Testis (tissue), 2 donors: ENCODE measurements at regions not wholly inside any gene's neighbourhood (a gene's known extent, or its start where the extent isn't known, plus 50 kb on each side); places are given as distances from the start of the nearest gene placed in this dataset.

Experiments used
- DNase-seq: peaks from one replicate; pipeline ENCODE4 v3.0.0-alpha.2; 2019
- H3K27ac ChIP-seq, 2 donors: fragments of 200-600 bp; sonication (generic); one replicate each; pipeline ENCODE4 v1.5.1; 2019
- H3K27me3 ChIP-seq: fragments of 200-600 bp; sonication (generic); one replicate; pipeline ENCODE4 v1.5.1; 2019
- H3K36me3 ChIP-seq: fragments of 200-600 bp; sonication (generic); one replicate; pipeline ENCODE4 v1.5.1; 2017; ENCODE audit warnings: low read depth; ENCODE audit errors: missing control alignments
- H3K4me1 ChIP-seq: fragments of 200-600 bp; sonication (generic); one replicate; pipeline ENCODE4 v1.5.1; 2019
- H3K4me3 ChIP-seq, 2 donors: fragments of 200-600 bp; sonication (generic); one replicate each; pipeline ENCODE4 v1.5.1; 2017 to 2019
- H3K9me3 ChIP-seq: fragments of 200-600 bp; sonication (generic); one replicate; pipeline ENCODE4 v1.5.1; 2017
- POLR2A ChIP-seq: fragments of 450-650 bp; IDR thresholded peaks from one replicate; pipeline ENCODE4 v1.6.1; 2017; ENCODE audit warnings: antibody characterized with exemption, mild to moderate bottlenecking, moderate library complexity
- WGBS, 2 donors: methylation state at CpG; one replicate each; pipeline ENCODE4 v1.1.5; 2018; 5-methylcytosine and 5-hydroxymethylcytosine counted together
- intact Hi-C: fragments of 100-400 bp; cut with DNase I; formaldehyde crosslinking; loops from one replicate; pipeline ENCODE4 v1.15.1; 2023; ENCODE audit warnings: low total_unique reads
- TF ChIP-seq, protein P1 (sequence below), 3 experiments: fragments of 450-650 bp in 2 of 3; fragments of 200-600 bp in 1 of 3; sonication (generic) in 1 of 3; IDR thresholded peaks; one replicate each; pipeline ENCODE4 v1.5.1; 2016 to 2019; ENCODE audit warnings: antibody characterized with exemption in 3 of 3, mild to moderate bottlenecking in 2 of 3, moderate library complexity in 1 of 3

DNA sequence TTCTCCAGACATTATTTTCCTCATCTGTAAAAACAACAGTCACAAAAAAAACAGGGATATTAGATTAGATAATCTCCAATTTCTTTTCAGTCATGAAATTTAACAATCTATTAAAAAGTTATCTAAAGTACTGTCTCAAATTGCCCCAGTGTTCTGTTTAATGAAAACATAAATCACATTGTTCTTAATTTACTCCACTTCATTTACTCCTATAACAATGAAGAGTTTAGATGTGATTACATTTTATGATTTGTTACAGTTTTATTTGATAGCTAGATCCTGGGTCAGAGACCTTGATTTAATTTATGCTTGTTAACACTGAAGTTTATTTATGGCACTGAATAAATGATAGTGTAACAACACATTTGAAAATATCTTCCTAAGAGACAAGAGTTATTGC lies 230.2 kb upstream of the TRPC4 start:
- Histone ChIP-seq H3K27me3 (no peaks in the 10 kb centered on the region), H3K4me3 (no peak overlapping the region), H3K9me3 (no peaks in the 10 kb centered on the region), H3K4me1 (no peaks in the 10 kb centered on the region), H3K27ac (no peak overlapping the region), H3K36me3 (no peaks in the 10 kb centered on the region)
- TF ChIP-seq, protein P1, sequence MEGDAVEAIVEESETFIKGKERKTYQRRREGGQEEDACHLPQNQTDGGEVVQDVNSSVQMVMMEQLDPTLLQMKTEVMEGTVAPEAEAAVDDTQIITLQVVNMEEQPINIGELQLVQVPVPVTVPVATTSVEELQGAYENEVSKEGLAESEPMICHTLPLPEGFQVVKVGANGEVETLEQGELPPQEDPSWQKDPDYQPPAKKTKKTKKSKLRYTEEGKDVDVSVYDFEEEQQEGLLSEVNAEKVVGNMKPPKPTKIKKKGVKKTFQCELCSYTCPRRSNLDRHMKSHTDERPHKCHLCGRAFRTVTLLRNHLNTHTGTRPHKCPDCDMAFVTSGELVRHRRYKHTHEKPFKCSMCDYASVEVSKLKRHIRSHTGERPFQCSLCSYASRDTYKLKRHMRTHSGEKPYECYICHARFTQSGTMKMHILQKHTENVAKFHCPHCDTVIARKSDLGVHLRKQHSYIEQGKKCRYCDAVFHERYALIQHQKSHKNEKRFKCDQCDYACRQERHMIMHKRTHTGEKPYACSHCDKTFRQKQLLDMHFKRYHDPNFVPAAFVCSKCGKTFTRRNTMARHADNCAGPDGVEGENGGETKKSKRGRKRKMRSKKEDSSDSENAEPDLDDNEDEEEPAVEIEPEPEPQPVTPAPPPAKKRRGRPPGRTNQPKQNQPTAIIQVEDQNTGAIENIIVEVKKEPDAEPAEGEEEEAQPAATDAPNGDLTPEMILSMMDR (IDR thresholded peaks at IDR 0.05) = no peak
- TF ChIP-seq POLR2A = no peak
- no peak for DNase-seq
- intact Hi-C loops = no loop called here

DNA sequence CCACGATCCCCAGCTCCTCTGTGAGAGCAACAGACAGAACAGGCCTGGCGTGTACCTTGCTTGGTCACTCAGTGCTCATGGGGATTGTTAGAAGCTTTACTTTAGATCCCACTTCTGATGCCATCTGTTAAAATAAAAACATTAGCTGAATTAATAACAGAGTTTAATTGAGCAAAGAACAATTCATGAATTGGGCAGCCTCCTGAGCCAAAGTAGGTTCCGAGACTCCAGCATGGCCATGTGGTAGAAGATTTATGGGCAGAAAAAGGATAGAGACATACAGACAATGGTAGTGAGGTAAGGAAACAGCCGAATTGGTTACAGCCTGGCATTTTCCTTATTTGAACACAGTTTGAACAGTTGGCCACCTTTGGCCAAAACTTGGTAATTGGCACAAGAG lies 223.9 kb upstream of the TRPC4 start:
- Histone ChIP-seq H3K27me3 (no peaks in the 10 kb centered on the region), H3K9me3 (no peaks in the 10 kb centered on the region), H3K36me3 (no peaks in the 10 kb centered on the region), H3K27ac (no peak overlapping the region), H3K4me3 (no peak overlapping the region), H3K4me1 (no peaks in the 10 kb centered on the region)
- 93 to 96% methylated on average over 4 of the region's 4 CpGs for WGBS, 2 donors
- intact Hi-C loops = no loop called here
- DNase-seq = no peak
- no peak for TF ChIP-seq POLR2A
- TF ChIP-seq, protein P1 (IDR thresholded peaks at IDR 0.05) = no peak

DNA sequence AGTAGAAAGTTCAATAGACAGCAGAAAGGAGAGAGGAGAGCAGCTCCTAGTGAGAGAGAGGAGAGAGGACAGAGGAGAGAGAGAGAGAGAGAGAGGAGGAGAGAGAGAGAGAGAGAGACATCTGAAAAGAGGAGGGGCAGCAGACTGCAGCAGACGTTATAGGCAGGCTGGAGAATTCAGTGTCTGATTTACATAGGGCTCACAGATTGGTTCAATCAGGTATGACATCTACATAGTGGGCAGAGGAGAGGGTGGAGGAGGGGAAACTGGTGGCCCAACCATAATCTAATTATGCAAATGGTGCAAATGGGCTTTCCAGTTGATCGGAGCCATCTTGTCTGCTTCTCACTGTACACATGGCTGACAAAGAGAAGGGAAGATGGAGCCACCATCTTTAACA lies 221.3 kb upstream of the TRPC4 start:
- Histone ChIP-seq H3K9me3 (no peaks in the 10 kb centered on the region), H3K4me3 (no peak overlapping the region), H3K27ac (no peak overlapping the region), H3K27me3 (no peaks in the 10 kb centered on the region), H3K4me1 (no peaks in the 10 kb centered on the region), H3K36me3 (no peaks in the 10 kb centered on the region)
- 23 to 29% methylated on average over 2 of the region's 2 CpGs for WGBS, 2 donors
- TF ChIP-seq POLR2A = no peak
- TF ChIP-seq, protein P1 (IDR thresholded peaks at IDR 0.05) = no peak
- DNase-seq = no peak
- intact Hi-C loops = no loop called here

DNA sequence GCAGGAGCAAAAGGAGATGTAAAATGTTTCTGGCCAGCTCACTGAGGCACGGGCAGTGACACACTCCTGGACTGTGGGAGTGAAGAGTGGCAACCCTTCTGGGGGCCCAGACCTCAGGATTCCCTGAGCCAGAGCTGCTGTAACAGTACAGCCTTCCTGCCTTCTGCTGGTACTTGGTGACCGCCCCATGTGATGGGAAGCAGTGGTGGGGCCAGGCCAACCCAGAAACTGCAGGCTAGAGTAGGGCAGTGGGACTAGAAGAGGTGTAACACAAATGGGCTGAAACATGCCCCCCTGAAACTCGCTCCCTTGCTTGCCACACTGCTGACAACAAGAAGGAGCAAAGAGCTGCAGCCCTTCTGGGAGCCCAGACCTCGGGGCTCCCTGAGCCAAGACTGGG lies 217.1 kb upstream of the TRPC4 start:
- Histone ChIP-seq H3K4me3 (no peak overlapping the region), H3K4me1 (no peaks in the 10 kb centered on the region), H3K27ac (no peak overlapping the region), H3K27me3 (no peaks in the 10 kb centered on the region), H3K36me3 (no peaks in the 10 kb centered on the region), H3K9me3 (no peaks in the 10 kb centered on the region)
- TF ChIP-seq, protein P1 (IDR thresholded peaks at IDR 0.05) = no peak
- TF ChIP-seq POLR2A = no peak
- intact Hi-C loops = no loop called here
- DNase-seq = no peak
- WGBS, 2 donors = 97% methylated on average over 4 of the region's 4 CpGs

DNA sequence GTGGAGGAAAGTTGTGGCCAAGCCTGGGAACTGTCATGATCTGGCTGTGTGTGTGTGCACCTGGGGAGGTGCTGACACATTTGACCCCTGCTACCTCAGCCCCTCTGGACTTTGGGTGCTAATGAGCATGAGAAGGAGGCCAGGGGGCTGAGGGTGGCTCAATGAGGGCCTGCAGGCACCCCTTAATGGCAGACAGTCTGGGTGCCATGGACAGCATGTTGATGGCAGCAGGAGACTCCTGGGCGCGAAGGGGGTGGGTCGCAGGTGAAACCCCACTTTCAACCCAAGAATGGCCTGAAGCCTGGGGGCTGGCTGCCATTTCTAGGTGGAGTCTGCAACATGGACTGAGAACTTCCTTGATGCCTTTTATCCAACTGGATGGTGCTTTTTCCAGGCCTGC lies 216.4 kb upstream of the TRPC4 start:
- intact Hi-C loops = no loop called here
- TF ChIP-seq, protein P1 (IDR thresholded peaks at IDR 0.05) = no peak
- TF ChIP-seq POLR2A = no peak

More for the DNA sequence above, 216.4 kb upstream of the TRPC4 start:
- no peaks in the 10 kb centered on the region for H3K36me3 ChIP-seq
- WGBS, 2 donors = 97 to 100% methylated on average over 3 of the region's 3 CpGs
- no peaks in the 10 kb centered on the region for H3K27me3 ChIP-seq
- H3K4me1 ChIP-seq = no peaks in the 10 kb centered on the region
- H3K4me3 ChIP-seq = no peak overlapping the region
- no peak for DNase-seq
- H3K9me3 ChIP-seq = no peaks in the 10 kb centered on the region
- no peak overlapping the region for H3K27ac ChIP-seq
